ENCODE measurements at regions not wholly inside any gene's neighbourhood (a gene's known extent, or its start where the extent isn't known, plus 50 kb on each side); places are given as distances from the start of the nearest gene placed in this dataset.

- TF ChIP-seq CHD7 (IDR thresholded peaks at IDR 0.05; ENCODE audit: low read depth, low read length) (no peak), MLX (CRISPR knock-in tag; conservative IDR thresholded peaks at IDR 0.05) (no peak), CXXC5 (CRISPR knock-in tag; IDR thresholded peaks at IDR 0.05) (peak; percentile 75), MED1 (CRISPR knock-in tag; IDR thresholded peaks at IDR 0.05; ENCODE audit: borderline replicate concordance) (no peak), NFIX (CRISPR knock-in tag; IDR thresholded peaks at IDR 0.05; ENCODE audit: low read depth) (no peak), CREM (IDR thresholded peaks at IDR 0.05; ENCODE audit: low read depth) (peak; percentile 95), ZNF24 (IDR thresholded peaks at IDR 0.05) (no peak; the same call in 1 of the 2 replicates), RHOXF2B (CRISPR knock-in tag; conservative IDR thresholded peaks at IDR 0.05) (0 out of 2 replicates have a peak, but pooled peaks have one; percentile 12), MTA3 (IDR thresholded peaks at IDR 0.05; ENCODE audit: borderline replicate concordance) (no peak; the same call in 1 of the 2 replicates), ILF3 (IDR thresholded peaks at IDR 0.05; ENCODE audit: borderline replicate concordance) (no peak), MITF (IDR thresholded peaks at IDR 0.05) (no peak), NR3C1 (CRISPR knock-in tag; IDR thresholded peaks at IDR 0.05) (no peak), SOX6 (IDR thresholded peaks at IDR 0.05) (no peak), L3MBTL2 (IDR thresholded peaks at IDR 0.05) (peak; percentile 88), ZNF717 (CRISPR knock-in tag; IDR thresholded peaks at IDR 0.05) (no peak), ZNF282 (CRISPR knock-in tag; IDR thresholded peaks at IDR 0.05) (no peak)
Observed at GRCh38 chr5:173781816-173782670, 106.1 kb upstream of the CPEB4 start (continued).

All from K562 (cell line).